Effector CD4-positive, alpha-beta T cell (primary cell): ENCODE measurements at regions not wholly inside any gene's neighbourhood (a gene's known extent, or its start where the extent isn't known, plus 50 kb on each side); places are given as distances from the start of the nearest gene placed in this dataset.

ENCODE experiments used
- DNase-seq: peaks from one replicate; pipeline ENCODE4 v3.0.0-alpha.2; 2020

- no peak for DNase-seq
Observed at GRCh38 chr14:89017417-89017816, 193.0 kb downstream of the TTC8 start.

DNA sequence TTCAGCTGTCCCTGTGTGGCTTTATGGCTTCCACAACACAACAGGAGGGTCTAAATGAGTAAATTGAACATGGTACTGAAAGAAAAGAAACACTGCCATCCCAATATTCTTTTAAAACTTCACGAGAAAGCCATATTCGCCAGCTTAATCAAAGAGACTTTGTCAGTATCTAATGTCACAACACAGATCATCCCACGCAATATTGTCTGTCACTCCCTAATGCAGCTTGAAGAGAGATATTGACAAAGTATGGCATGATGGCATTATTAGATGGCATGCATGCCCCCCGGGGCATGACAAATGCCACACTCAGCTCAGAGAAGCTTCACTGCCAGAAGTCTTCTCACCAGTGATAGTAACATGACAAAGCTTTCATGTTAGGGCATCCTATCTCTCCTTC, 197.8 kb downstream of the TTC8 start:
- DNase-seq, result no peak

- DNase-seq, result no peak
Observed at GRCh38 chr14:89024691-89025090, 200.2 kb downstream of the TTC8 start.

DNA sequence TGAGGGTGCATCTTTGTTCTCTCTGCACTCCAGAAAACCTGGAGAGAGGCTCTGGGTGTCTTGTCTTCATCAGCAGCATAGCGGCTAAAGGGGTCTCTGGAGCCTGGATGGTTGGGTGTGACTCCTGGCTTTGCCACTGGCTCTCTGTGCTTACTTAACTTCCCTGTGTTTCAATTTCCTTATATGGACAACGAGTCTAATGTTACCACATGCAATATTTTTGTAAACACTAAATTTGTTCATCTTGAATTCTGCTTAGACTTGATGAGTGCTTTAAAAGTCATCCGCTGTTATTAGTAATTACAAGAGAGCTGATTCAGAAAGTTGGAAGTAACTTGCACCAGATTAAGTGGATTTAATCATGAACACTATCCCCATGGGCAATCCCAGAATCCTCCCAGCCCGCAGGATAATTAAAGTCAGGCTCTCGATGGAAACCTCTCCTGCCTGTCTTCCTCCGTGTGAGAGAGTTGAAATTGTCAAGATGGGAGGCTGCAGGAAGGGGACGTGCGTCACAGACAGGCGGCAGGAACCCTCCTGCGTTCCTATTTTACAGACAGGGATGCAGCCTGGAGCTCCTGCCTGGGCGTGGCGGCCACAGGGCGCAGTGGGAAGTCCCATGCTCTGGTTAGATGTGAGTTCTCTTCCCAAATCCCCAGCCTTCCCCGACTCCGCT, 201.2 kb downstream of the TTC8 start:
- no peak for DNase-seq

- DNase-seq, result peak; percentile 32
Observed at GRCh38 chr14:89027097-89027740, 202.8 kb downstream of the TTC8 start.

DNA sequence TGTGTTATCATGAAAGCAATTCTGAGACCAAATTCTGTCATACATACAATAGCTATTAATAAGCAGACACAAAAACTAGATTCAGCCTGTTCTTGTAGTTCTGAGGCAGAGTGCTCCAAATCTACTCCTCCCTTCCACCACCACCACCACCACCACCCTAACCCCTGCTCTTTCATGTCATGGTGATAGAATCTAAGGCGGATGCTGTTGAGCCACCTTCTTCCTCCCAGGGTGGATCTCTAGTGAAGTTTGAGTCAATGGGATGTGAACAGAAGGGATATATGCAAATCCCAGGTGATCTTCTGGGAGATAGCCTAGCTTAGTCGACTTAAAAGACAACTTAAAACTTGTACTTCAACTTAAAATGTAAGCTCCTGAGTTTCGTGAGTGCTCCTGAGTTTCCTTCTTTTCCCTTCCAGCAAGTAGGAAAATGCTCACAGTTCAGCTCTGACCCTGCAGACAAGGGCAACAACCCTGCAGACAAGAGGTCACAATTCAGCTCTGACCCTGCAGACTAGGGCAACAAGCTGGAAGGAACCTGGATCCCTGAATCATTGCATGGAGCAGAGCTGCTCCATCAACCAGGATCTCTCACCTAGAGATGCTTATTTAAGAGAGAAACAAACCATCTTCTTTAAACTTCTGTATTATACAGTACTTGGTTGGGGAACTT, 204.1 kb downstream of the TTC8 start:
- no peak for DNase-seq

- no peak for DNase-seq
Observed at GRCh38 chr14:89029961-89030694, 205.7 kb downstream of the TTC8 start.

GRCh38 chr14:89030921-89031320, 206.5 kb downstream of the TTC8 start:
- DNase-seq, result no peak

GRCh38 chr14:89032086-89032649, 207.7 kb downstream of the TTC8 start:
- no peak for DNase-seq

DNA sequence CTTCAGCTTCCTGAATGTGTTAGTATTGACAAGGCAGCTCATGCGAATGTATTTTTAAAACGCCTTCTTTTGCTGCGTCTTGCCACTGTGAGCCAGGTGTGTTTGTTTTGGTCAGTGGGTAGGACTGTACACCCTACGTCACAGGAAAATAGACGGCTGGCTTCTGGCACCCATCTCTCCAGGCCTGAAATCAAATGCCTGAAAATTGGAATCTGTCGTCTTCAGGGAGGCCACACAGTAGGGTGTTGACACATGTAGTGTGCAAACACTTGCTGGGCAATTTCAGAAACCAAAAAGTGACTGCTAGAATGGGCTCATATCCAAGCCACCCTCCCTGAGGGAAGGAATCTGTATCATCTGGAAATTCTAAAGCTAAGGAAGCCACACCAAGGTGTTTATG, 209.3 kb downstream of the TTC8 start:
- no peak for DNase-seq

GRCh38 chr14:89036371-89036770, 211.9 kb downstream of the TTC8 start:
- DNase-seq, result no peak

DNA sequence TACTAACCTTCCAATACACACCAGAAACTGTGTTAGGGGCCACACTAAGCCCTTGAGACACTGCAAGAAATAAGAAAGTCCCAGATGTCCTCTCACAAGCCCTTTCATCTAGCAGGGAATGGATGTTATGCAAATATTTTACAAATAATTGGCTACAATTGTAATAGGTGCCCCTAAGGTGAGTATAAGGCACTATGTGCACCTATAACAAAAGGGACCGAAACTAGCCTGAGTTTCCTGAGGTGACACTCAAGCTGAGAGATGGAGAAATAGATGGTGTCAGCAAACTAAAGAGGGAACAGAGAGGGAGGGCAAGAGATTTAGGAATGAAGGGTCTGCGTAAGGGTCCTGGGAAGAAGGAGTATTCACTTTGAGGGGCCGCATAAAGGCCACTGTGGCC, 212.6 kb downstream of the TTC8 start:
- no peak for DNase-seq

GRCh38 chr14:89040080-89040459, 215.6 kb downstream of the TTC8 start:
- no peak for DNase-seq

- DNase-seq, result peak; percentile 69
Observed at GRCh38 chr14:89040460-89041256, 216.2 kb downstream of the TTC8 start.

DNA sequence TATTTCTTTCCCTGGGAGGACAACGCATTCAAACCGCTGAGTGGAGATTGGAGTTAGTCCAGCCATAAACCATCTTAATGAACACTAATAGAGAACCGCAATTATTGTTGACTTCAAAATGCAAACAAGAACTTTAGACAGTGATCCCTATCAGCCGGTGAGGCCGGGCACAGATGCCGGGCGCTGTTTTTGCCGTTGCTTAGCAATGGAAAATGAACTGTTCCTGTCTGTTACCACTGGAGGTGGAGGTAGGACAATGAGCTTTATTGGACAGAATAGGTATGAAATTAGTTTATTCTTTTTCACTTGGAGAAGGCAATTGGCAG, 216.8 kb downstream of the TTC8 start:
- no peak for DNase-seq

- no peak for DNase-seq
Observed at GRCh38 chr14:89042021-89042420, 217.6 kb downstream of the TTC8 start.

- DNase-seq, result no peak
Observed at GRCh38 chr14:89053303-89053702, 228.9 kb downstream of the TTC8 start.

DNA sequence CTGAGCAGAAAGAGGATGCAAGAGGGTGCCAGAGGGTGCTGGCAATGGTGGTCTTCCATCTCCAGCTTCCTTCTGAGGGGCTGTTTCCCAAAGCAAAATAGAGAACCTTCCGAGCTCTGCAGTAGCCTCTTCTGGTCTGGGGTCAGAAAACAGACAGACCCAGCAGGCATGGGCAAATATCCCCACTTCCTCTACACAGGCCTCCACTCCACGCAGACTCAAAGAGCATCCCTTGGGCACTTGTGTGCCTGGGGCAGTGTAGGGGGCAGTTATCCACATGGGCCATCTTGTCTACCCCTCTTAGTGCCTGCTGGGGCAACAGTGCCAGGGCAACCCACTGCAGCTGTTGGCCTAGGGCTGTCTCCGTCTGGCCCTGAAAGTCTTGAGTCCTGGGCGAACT, 231.9 kb downstream of the TTC8 start:
- no peak for DNase-seq

DNA sequence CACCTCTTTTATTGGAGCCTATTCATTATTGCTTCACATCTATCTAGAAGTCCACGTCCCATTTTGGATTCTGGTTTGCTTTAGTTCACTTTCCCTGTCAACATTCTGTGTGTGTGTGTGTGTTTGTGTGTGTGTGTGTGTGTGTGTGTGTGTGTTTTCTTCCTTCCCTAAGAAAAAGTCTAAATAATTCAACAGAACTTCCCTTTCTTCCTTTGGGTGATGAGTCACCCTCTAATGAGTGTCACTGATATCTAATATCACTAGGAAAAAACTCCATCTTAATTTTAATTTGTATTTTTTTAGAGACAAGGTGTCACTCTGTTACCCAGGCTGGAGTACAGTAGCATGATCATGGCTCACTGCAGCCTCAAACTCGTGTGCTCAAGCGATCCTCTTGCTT, 234.2 kb downstream of the TTC8 start:
- DNase-seq, result no peak

DNA sequence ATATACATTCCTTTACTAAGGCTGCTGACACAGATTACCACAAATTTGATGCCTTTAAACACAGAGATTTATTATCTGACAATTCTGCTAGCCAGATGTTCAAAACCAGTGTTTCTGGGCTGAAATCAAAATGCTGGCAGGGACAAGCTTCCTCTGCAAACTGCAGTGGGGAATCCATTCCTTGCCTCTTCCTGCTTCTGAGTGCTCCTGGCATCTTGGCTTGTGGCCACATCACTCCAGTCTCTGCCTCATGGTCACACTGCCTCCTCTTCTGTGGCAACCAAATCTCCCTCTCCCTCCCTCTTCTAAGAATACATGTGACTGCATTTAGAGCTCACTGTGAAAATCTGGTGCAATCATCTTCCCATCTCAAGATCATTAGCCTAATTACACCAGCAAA, 235.7 kb downstream of the TTC8 start:
- no peak for DNase-seq

GRCh38 chr14:89061696-89062095, 237.2 kb downstream of the TTC8 start:
- no peak for DNase-seq

DNA sequence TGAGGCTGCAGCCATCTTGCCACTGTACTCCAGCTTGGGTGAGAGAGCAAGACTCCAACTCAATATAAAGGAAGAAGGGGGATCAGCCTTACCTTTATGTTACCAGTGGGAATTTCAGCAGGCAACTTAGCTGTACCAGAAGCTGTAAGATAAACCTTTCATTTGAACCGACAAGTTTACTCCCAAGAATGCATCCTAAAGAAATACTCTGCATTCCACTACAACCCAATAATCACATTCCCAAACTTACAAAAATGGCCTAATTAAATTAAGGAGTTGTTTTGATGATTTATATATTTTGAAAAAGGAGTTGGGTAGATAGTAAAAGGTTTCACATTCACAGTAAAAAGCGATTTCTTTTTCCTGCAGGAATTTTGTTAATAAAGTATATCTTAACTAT, 241.4 kb downstream of the TTC8 start:
- no peak for DNase-seq
